Activated CD4-positive, alpha-beta T cell treated with anti-CD3 and anti-CD28 coated beads for 36 hours (primary cell): ENCODE measurements at regions not wholly inside any gene's neighbourhood (a gene's known extent, or its start where the extent isn't known, plus 50 kb on each side); places are given as distances from the start of the nearest gene placed in this dataset.
"Not testable (repeated sequence)": the region's sequence is repeated elsewhere in the genome, so short reads cannot be mapped to it uniquely, and the experiment has no call there.

Experiments used
- ATAC-seq: fragments of 200-7000 bp; cut with Tn5 transposase; one replicate; pipeline ENCODE4 v1.10.0; 2021; ENCODE audit warnings: mild to moderate bottlenecking, moderate library complexity
- CTCF ChIA-PET: fragments of 350-600 bp; sonication (Branson Sonifier 250); formaldehyde crosslinking; loops from one replicate; lab custom pipeline; 2021; ENCODE audit warnings: antibody characterized with exemption; lab: Charles Lee
- POLR2A ChIA-PET: fragments of 350-600 bp; sonication (Branson Sonifier 250); formaldehyde crosslinking; loops from one replicate; lab custom pipeline; 2021; ENCODE audit warnings: antibody characterized with exemption, inconsistent platforms; lab: Charles Lee
- DNase-seq: peaks from one replicate; pipeline ENCODE4 v3.0.0-alpha.2; 2020
- H3K27ac Mint-ChIP-seq: one replicate; pipeline ENCODE4 v1.8.0; 2021; ENCODE audit warnings: mixed read lengths
- H3K27me3 Mint-ChIP-seq: one replicate; pipeline ENCODE4 v1.8.0; 2021; ENCODE audit warnings: mixed read lengths
- H3K36me3 Mint-ChIP-seq: one replicate; pipeline ENCODE4 v1.8.0; 2021; ENCODE audit warnings: low read depth, mixed read lengths
- H3K4me1 Mint-ChIP-seq: one replicate; pipeline ENCODE4 v1.8.0; 2021; ENCODE audit warnings: mixed read lengths
- H3K4me3 Mint-ChIP-seq: one replicate; pipeline ENCODE4 v1.8.0; 2021; ENCODE audit warnings: mild to moderate bottlenecking, moderate library complexity, mixed read lengths
- H3K9me3 Mint-ChIP-seq: one replicate; pipeline ENCODE4 v1.8.0; 2021; ENCODE audit warnings: low read depth, mixed read lengths
- intact Hi-C, 2 experiments: fragments of 100-400 bp; cut with DNase I in 1 of 2; cut with micrococcal nuclease in 1 of 2; formaldehyde crosslinking; loops; one replicate each; pipeline versions ENCODE4 v1.14.2 to v1.15.1; 2022 to 2024; cut with DNase I, micrococcal nuclease

DNA sequence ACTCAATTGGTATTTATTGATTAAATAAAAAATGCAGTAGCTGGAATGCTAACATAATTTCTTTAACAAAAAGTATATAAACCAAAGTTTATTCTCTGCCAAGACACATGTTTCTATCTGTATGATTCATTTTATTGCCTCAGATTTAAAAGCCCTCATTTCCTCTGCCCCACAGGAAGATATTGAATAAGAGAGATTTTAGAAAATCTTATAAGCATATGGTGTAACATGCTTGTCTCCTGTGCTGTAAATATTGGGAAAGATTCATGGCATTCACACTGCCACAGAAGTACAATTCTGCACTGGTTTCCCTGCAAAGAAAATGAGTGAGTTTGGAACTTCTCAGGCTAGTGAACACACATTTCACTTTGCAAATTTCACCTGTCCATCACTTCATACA is 134.9 kb upstream of the FBXL7 start:
- no peaks in the 10 kb centered on the region for H3K27me3 Mint-ChIP-seq
- intact Hi-C loops, result no loop called here
- CTCF ChIA-PET, result no interaction called here
- no peaks in the 10 kb centered on the region for H3K4me1 Mint-ChIP-seq
- H3K27ac Mint-ChIP-seq, result no peak overlapping the region
- DNase-seq (no peak), ATAC-seq (no peak)
- POLR2A ChIA-PET, result no interaction called here
- H3K9me3 Mint-ChIP-seq, result peaks cover 2% of the 10 kb centered on the region
- H3K4me3 Mint-ChIP-seq, result no peak overlapping the region
- no peaks in the 10 kb centered on the region for H3K36me3 Mint-ChIP-seq

DNA sequence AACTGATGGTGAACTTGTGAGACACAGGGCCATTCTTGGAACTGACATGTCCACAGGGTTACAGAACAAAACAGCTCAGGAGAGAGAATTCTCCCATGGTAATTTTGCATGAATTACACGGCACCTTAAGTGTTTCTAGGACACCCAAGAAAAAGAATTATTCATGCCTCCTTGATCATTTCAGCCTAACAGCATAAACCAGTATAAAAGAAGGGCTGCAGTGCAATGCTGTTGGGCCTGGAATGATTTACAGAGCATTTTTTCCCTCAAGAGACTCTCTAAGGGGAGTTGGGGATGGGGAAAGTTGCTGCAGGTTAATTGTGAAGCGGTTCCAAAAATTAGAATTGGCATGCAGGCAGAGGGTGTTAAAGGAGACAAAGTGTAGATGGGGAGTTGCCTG is 136.4 kb upstream of the FBXL7 start:
- Mint-ChIP-seq H3K36me3 (no peaks in the 10 kb centered on the region), H3K27me3 (no peaks in the 10 kb centered on the region), H3K4me1 (no peaks in the 10 kb centered on the region), H3K4me3 (no peak overlapping the region), H3K9me3 (peaks cover 8% of the 10 kb centered on the region), H3K27ac (no peak overlapping the region)
- POLR2A ChIA-PET, result no interaction called here
- ATAC-seq (no peak), DNase-seq (no peak)
- intact Hi-C loops, result no loop called here
- CTCF ChIA-PET, result no interaction called here

DNA sequence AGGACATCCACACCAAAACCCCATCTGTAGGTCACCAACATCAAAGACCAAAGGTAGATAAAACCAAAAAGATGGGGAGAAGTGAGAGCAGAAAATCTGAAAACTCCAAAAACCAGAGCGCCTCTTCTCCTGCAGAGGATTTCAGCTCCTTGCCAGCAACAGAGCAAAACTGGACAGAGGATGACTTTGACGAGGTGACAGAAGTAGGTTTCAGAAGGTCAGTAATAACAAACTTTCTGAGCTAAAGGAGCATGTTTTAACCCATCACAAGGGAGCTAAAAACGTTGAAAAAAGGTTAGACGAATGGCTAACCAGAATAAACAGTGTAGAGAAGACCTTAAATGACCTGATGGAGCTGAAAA is 142.9 kb upstream of the FBXL7 start:
- ATAC-seq, H3K27ac Mint-ChIP-seq, CTCF ChIA-PET, H3K4me3 Mint-ChIP-seq, POLR2A ChIA-PET, H3K4me1 Mint-ChIP-seq, H3K36me3 Mint-ChIP-seq, H3K27me3 Mint-ChIP-seq, DNase-seq, intact Hi-C loops: not testable (repeated sequence)
- H3K9me3 Mint-ChIP-seq, result peaks cover 14% of the 10 kb centered on the region

DNA sequence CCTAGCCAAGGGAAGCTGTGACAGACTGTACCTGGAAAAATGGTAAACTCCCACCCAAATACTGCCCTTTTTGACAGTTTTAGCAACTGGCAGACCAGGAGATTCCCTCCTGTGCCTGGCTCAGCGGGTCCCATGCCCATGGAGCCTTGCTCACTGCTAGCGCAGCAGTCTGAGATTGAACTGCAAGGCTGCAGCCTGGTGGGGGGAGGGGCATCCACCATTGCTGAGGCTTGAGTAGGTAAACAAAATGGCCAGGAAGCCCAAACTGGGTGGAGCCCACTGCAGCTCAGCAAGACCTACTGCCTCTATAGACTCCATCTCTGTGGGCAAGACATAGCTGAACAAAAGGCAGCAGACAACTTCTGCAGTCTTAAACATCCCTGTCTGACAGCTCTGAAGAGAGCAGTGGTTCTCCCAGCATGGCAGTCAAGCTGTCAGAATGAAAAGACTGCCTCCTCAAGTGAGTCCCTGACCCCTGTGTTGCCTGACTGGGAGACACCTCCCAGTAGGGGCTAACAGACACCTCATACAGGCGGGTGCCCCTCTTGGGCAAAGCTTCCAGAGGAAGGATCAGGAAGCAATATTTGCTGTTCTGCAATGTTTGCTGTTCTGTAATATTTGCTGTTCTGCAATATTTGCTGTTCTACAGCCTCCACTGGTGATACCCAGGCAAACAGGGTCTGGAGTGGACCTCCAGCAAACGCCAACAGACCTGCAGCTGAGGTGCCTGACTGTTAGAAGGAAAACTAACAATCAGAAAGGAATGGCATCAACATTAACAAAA is 143.5 kb upstream of the FBXL7 start:
- H3K4me3 Mint-ChIP-seq, H3K27me3 Mint-ChIP-seq, H3K36me3 Mint-ChIP-seq, intact Hi-C loops, CTCF ChIA-PET, H3K27ac Mint-ChIP-seq, ATAC-seq, DNase-seq, H3K4me1 Mint-ChIP-seq, POLR2A ChIA-PET: not testable (repeated sequence)
- peaks cover 14% of the 10 kb centered on the region for H3K9me3 Mint-ChIP-seq

DNA sequence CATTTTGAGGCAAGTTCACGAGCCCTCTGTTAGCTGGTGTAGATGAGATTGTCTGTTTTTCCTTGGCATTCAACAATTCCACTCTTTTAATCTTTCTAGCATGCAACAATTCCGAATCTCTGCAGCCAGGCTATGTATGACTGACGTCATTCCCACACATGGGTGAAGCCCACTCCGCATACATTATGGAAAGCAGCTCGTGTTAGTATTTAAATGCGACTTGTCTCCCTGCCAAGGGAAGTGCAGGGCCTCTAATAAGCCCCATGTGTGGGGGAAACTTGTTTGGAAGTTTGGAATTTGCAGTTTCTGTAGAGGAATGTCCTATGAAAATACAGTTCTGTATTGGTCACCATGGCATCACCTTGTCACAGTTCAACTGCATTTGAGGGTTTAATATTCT is 146.0 kb upstream of the FBXL7 start:
- Mint-ChIP-seq H3K27me3 (no peaks in the 10 kb centered on the region), H3K36me3 (no peaks in the 10 kb centered on the region), H3K9me3 (peaks cover 12% of the 10 kb centered on the region), H3K27ac (no peak overlapping the region), H3K4me3 (no peak overlapping the region), H3K4me1 (no peaks in the 10 kb centered on the region)
- ChIA-PET POLR2A (no interaction called here), CTCF (no interaction called here)
- ATAC-seq (no peak), DNase-seq (no peak)
- intact Hi-C loops, result no loop called here

DNA sequence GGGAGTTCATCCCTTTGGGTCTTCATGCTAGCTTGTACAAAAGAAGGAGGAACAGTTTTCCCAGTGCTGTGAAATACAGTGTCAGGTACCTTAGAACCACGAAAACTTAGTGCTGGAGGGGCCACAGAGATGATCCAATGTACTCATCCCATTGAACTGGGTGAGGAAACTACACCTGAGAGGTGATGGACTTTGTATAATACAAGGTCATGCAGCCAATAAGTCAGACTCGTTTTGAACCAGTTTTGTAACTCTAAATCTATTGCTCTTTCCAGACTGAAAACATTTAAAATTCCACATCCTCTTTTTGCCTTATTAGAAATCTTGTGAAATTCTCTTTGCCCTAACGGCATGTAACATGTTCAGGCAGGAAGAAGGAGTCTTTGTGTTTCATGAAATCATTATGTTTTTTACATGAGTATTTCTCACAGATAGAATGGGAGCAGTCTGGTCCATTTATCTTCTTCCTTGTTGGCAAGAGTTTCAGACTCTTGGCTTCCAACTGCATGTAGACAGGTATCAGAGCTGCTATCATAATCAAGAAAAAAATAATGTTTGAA is 146.8 kb upstream of the FBXL7 start:
- H3K36me3 Mint-ChIP-seq, result no peaks in the 10 kb centered on the region
- intact Hi-C loops, result no loop called here
- H3K27me3 Mint-ChIP-seq, result no peaks in the 10 kb centered on the region
- no peak for ATAC-seq
- ChIA-PET POLR2A (no interaction called here), CTCF (no interaction called here)
- no peak for DNase-seq
- H3K4me1 Mint-ChIP-seq, result no peaks in the 10 kb centered on the region
- peaks cover 8% of the 10 kb centered on the region for H3K9me3 Mint-ChIP-seq
- no peak overlapping the region for H3K4me3 Mint-ChIP-seq
- H3K27ac Mint-ChIP-seq, result no peak overlapping the region

DNA sequence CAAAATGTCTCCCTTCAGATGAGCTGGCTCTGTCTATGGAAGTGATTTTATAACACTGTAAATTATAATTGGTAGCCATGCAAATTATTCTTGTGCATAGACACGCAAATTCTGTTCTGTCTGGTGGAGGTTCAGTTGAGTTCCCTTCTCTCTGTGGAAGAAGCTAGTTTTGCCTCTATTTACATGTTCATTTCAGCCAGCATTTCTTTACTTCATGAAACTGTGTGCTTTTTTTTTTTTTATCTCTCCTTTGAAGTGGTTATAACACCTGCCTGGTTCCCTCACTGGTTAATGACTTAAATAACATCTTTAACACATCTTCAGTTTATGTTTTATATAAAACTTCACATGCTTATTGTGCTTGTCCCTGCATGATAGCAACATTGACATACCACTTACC is 149.4 kb upstream of the FBXL7 start:
- Mint-ChIP-seq H3K27me3 (no peaks in the 10 kb centered on the region), H3K27ac (no peak overlapping the region), H3K36me3 (no peaks in the 10 kb centered on the region), H3K9me3 (peaks cover 3% of the 10 kb centered on the region), H3K4me3 (no peak overlapping the region), H3K4me1 (no peaks in the 10 kb centered on the region)
- intact Hi-C loops, result no loop called here
- DNase-seq (no peak), ATAC-seq (no peak)
- ChIA-PET POLR2A (interaction anchor here (0.7 kb wide), 1 partner anchor 162 kb away, joined by 7 read pairs; no protein-coding TSS in a partner anchor), CTCF (no interaction called here)

DNA sequence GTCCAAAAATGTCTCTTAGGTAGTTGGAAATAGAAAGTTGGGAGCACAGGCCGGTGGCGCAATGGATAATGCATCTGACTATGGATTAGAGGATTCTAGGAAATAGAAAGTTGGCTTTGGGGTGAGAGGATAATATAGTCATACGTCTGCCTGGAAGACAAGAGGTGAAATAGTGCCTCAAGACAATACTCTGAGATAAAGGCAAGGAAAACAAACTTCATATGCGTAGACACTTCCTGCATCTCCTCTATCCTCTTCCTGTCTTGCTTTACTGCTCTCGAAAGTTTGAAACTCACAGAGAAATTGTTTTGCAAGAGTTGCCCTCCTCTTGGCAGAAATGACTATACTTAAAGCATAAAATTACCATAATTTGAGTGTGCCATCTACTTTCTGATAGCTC is 153.2 kb upstream of the FBXL7 start:
- Mint-ChIP-seq H3K4me1 (no peaks in the 10 kb centered on the region), H3K9me3 (peaks cover 3% of the 10 kb centered on the region)

DNA sequence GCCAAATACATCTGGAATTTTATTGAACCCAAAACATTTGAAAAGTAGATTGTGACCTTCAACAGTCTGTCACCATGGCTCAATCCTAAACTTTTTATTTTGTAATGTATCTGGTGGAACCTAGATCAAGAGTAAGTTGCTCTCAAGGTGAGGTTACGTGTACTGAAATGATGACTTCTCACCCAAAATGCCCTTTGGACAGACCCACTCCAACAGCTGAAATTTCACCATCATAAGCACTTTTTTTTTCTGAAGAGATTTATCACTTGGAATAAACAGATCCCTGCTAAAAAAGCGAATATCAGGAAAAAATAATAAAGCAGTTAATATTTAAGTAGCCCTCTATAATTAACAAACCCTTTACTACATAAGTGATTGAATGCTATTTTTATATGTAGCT is 155.0 kb upstream of the FBXL7 start:
- DNase-seq (no peak), ATAC-seq (no peak)
- H3K4me1 Mint-ChIP-seq, result no peaks in the 10 kb centered on the region
- intact Hi-C loops, result no loop called here
- POLR2A ChIA-PET, result no interaction called here
- no peak overlapping the region for H3K4me3 Mint-ChIP-seq
- no peak overlapping the region for H3K27ac Mint-ChIP-seq
- no peaks in the 10 kb centered on the region for H3K27me3 Mint-ChIP-seq
- H3K9me3 Mint-ChIP-seq, result peaks cover 3% of the 10 kb centered on the region
- CTCF ChIA-PET, result interaction anchor here (0.6 kb wide), 1 partner anchor 162 kb away, joined by 3 read pairs; no protein-coding TSS in a partner anchor
- no peaks in the 10 kb centered on the region for H3K36me3 Mint-ChIP-seq

More for the DNA sequence above, 153.2 kb upstream of the FBXL7 start:
- H3K27ac Mint-ChIP-seq, result no peak overlapping the region
- H3K4me3 Mint-ChIP-seq, result no peak overlapping the region
- intact Hi-C loops, result no loop called here
- no peaks in the 10 kb centered on the region for H3K27me3 Mint-ChIP-seq
- no peaks in the 10 kb centered on the region for H3K36me3 Mint-ChIP-seq
- ChIA-PET POLR2A (no interaction called here), CTCF (no interaction called here)
- DNase-seq, result no peak
- no peak for ATAC-seq

DNA sequence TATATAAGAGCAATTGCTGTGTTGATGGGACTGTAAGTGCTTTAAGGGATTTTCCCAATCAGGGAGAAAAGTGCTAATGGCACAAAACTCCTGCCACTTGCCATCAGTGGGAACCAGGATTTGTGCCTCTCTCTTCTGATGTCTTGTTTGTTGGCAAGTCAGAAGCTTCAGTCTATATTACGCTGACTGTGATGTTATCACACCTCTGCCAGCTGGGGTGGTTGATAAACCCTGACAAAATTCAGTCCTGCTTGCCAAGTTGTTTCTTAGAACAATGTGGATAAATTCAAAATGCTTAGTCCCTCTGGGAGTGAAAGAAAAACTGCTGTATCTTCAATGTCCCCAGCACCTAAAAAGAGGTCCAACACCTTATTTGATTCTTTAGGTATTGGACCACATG is 161.4 kb upstream of the FBXL7 start:
- POLR2A ChIA-PET, result no interaction called here
- H3K27ac Mint-ChIP-seq, result no peak overlapping the region
- no peak overlapping the region for H3K4me3 Mint-ChIP-seq
- no peak for DNase-seq
- CTCF ChIA-PET, result no interaction called here
- no peaks in the 10 kb centered on the region for H3K4me1 Mint-ChIP-seq
- intact Hi-C loops, result no loop called here
- H3K9me3 Mint-ChIP-seq, result peaks cover 6% of the 10 kb centered on the region
- no peaks in the 10 kb centered on the region for H3K36me3 Mint-ChIP-seq
- ATAC-seq, result no peak
- H3K27me3 Mint-ChIP-seq, result no peaks in the 10 kb centered on the region

DNA sequence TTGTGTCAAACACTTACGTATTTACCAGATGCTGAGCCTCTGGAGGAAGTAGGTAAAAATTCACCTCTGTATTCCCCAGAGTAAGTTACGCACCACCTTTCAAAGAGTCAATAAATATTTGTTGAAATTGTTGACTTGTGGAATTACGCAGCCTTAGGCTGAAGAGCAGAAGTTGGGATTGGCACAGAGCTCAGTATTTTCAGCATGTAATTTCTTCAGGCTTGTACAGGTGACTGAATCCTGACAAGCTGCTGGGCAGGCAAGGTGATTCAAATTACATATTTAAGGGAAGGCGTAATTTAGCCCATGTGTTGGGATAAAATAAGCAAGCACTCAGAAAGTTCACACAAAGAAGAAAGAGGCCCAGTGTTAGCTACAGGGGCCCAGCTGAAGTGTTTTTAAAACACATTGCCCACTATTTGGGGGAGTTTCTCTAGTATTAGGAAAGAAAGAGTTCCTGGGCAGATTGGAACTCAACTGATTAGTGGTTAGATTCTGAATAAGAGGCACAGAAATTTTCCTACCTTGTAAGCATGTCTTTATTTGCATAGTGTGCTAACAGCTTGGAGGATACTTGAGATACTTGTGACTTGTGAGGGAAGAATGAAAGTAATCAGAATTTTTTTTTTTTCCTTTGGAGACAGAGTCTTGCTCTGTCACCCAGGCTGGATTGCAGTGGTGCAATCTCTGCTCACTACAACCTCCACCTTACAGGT is 165.3 kb upstream of the FBXL7 start:
- CTCF ChIA-PET, result no interaction called here
- H3K27me3 Mint-ChIP-seq, result no peaks in the 10 kb centered on the region

DNA sequence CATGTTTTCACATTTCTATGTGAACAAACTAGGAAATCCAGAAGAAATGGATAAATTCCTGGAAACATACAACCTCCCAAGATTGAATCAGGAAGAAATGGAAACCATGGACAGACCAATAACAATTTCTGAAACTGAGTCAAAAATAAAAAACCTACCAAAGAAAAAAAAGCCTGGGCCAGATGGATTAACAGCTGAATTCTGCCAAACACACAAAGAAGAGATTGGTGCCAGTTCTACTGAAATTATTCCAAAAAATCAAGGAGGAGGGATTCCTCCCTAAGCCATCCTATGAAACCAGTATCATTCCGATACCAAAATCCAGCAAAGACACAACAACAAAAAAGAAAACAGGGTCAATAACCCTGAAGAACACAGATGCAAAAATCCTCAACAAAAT is 166.9 kb upstream of the FBXL7 start:
- no peaks in the 10 kb centered on the region for H3K27me3 Mint-ChIP-seq
- ATAC-seq (no peak), DNase-seq (no peak)
- intact Hi-C loops, result no loop called here
- CTCF ChIA-PET, result no interaction called here
- H3K36me3 Mint-ChIP-seq, result no peaks in the 10 kb centered on the region
- H3K4me1 Mint-ChIP-seq, result no peaks in the 10 kb centered on the region
- no peak overlapping the region for H3K4me3 Mint-ChIP-seq
- H3K9me3 Mint-ChIP-seq, result peaks cover 6% of the 10 kb centered on the region
- H3K27ac Mint-ChIP-seq, result no peak overlapping the region
- POLR2A ChIA-PET, result no interaction called here

More for the DNA sequence above, 165.3 kb upstream of the FBXL7 start:
- Mint-ChIP-seq H3K36me3 (no peaks in the 10 kb centered on the region), H3K4me1 (no peaks in the 10 kb centered on the region), H3K9me3 (peaks cover 6% of the 10 kb centered on the region), H3K27ac (no peak overlapping the region), H3K4me3 (no peak overlapping the region)
- DNase-seq (no peak), ATAC-seq (no peak)
- intact Hi-C loops, result no loop called here
- POLR2A ChIA-PET, result no interaction called here
